VCaP (cell line): ENCODE measurements at regions not wholly inside any gene's neighbourhood (a gene's known extent, or its start where the extent isn't known, plus 50 kb on each side); places are given as distances from the start of the nearest gene placed in this dataset.

ENCODE experiments used
- H3K27ac ChIP-seq: fragments of 450-650 bp; 2 replicates; pipeline ENCODE4 v1.5.1; 2017
- CTCF ChIP-seq: fragments of 450-650 bp; conservative IDR thresholded peaks from 2 replicates; pipeline ENCODE4 v1.5.1; 2017; ENCODE audit warnings: mild to moderate bottlenecking, moderate library complexity

- no peak overlapping the region for H3K27ac ChIP-seq
- no peak for TF ChIP-seq CTCF
Observed at GRCh38 chr5:145246961-145247744, 588.0 kb downstream of the PRELID2 start.

- no peak for TF ChIP-seq CTCF
- H3K27ac ChIP-seq, result no peak overlapping the region
Observed at GRCh38 chr5:145246379-145246778, 588.8 kb downstream of the PRELID2 start.

- TF ChIP-seq CTCF, result no peak
- no peak overlapping the region for H3K27ac ChIP-seq
Observed at GRCh38 chr5:145245354-145245753, 589.8 kb downstream of the PRELID2 start.

- TF ChIP-seq CTCF, result no peak
Observed at GRCh38 chr5:145244788-145245187, 590.4 kb downstream of the PRELID2 start.

GRCh38 chr5:145244251-145244650, 590.9 kb downstream of the PRELID2 start:
- H3K27ac ChIP-seq, result no peak overlapping the region

More at GRCh38 chr5:145244788-145245187, 590.4 kb downstream of the PRELID2 start:
- no peak overlapping the region for H3K27ac ChIP-seq

GRCh38 chr5:145243016-145243415, 592.1 kb downstream of the PRELID2 start:
- no peak overlapping the region for H3K27ac ChIP-seq

More at GRCh38 chr5:145244251-145244650, 590.9 kb downstream of the PRELID2 start:
- no peak for TF ChIP-seq CTCF

GRCh38 chr5:145242551-145242950, 592.6 kb downstream of the PRELID2 start:
- H3K27ac ChIP-seq, result no peak overlapping the region
- no peak for TF ChIP-seq CTCF

More at GRCh38 chr5:145243016-145243415, 592.1 kb downstream of the PRELID2 start:
- TF ChIP-seq CTCF, result no peak
